GM12878 (cell line): ENCODE measurements at regions not wholly inside any gene's neighbourhood (a gene's known extent, or its start where the extent isn't known, plus 50 kb on each side); places are given as distances from the start of the nearest gene placed in this dataset.

ENCODE experiments used
- ATAC-seq: fragments of 200-7000 bp; cut with Tn5 transposase; 3 replicates; pipeline ENCODE4 v1.9.1; 2020; ENCODE audit warnings: mild to moderate bottlenecking, moderate library complexity
- BruUV-seq: library from RNA; stranded (reverse); fragments of 400-500 nt; replicated peaks from 2 replicates; lab custom pipeline; 2021; lab: Mats Ljungman, UMichigan
- CTCF ChIA-PET: fragments of 300-600 bp; sonication (Branson Sonifier 250); formaldehyde crosslinking; extraction: SDS; loops from one replicate; lab custom pipeline; 2021; ENCODE audit warnings: inconsistent platforms; lab: Yijun Ruan, JAX
- POLR2A ChIA-PET: fragments of 350-600 bp; formaldehyde crosslinking; extraction: SDS; loops from one replicate; lab custom pipeline; 2021; ENCODE audit warnings: inconsistent platforms; lab: Charles Lee
- RAD21 ChIA-PET: fragments of 300-600 bp; sonication (Branson Sonifier 250); formaldehyde crosslinking; loops from one replicate; lab custom pipeline; 2023; ENCODE audit warnings: antibody characterized with exemption; ENCODE audit not compliant: unreplicated experiment; lab: Charles Lee
- SMC1A ChIA-PET: fragments of 300-600 bp; sonication (Branson Sonifier 250); formaldehyde crosslinking; loops from one replicate; lab custom pipeline; 2023; ENCODE audit not compliant: unreplicated experiment, uncharacterized antibody; lab: Charles Lee
- DNase-seq: peaks from one replicate; pipeline ENCODE4 v3.0.0-alpha.2; 2011; ENCODE audit warnings: low read depth, low spot score
- FAIRE-seq: peaks from 3 replicates; lab custom pipeline; 2011; peaks lifted over from hg19 to GRCh38; lab: Jason Lieb, UNC
- H2AFZ ChIP-seq: 2 replicates; pipeline ENCODE4 v1.6.0; 2011; ENCODE audit warnings: low read depth, low read length, control low read depth; ENCODE audit not compliant: control insufficient read depth
- H3K27ac ChIP-seq: 2 replicates; pipeline ENCODE4 v1.5.1; 2011; ENCODE audit warnings: control low read depth; ENCODE audit not compliant: control insufficient read depth, insufficient read depth
- H3K27me3 ChIP-seq, 2 experiments: replicated peaks in 1 of 2; 2 replicates each; pipeline versions ENCODE4 v1.6.0 to v1.6.1; 2011; ENCODE audit warnings: low read length in 1 of 2; ENCODE audit not compliant: control insufficient read depth in 2 of 2, insufficient read depth in 2 of 2
- H3K36me3 ChIP-seq, 2 experiments: 2 replicates each; pipeline ENCODE4 v1.5.1; 2011; ENCODE audit warnings: low read length in 1 of 2; ENCODE audit not compliant: control insufficient read depth in 2 of 2, insufficient read depth in 2 of 2
- H3K4me1 ChIP-seq: 2 replicates; pipeline ENCODE4 v1.6.1; 2011; ENCODE audit warnings: mild to moderate bottlenecking, low read length, moderate library complexity, mixed read lengths; ENCODE audit not compliant: control insufficient read depth, insufficient read depth
- H3K4me2 ChIP-seq: 2 replicates; pipeline ENCODE4 v1.6.0; 2011; ENCODE audit warnings: control low read depth; ENCODE audit not compliant: control insufficient read depth, insufficient read depth
- H3K4me3 ChIP-seq: fragments of 200-600 bp; sonication (generic); 2 replicates; pipeline ENCODE4 v1.5.1; 2016
- H3K79me2 ChIP-seq: 2 replicates; pipeline ENCODE4 v1.6.0; 2011; ENCODE audit warnings: low read length; ENCODE audit not compliant: control insufficient read depth, insufficient read depth
- H3K9ac ChIP-seq: 2 replicates; pipeline ENCODE4 v1.8.0; 2011; ENCODE audit warnings: low read length, control low read depth, mixed read lengths; ENCODE audit not compliant: control insufficient read depth, insufficient read depth
- H3K9me3 ChIP-seq: replicated peaks from 3 replicates; pipeline ENCODE4 v1.5.1; 2011; ENCODE audit warnings: mild to moderate bottlenecking, low read length; ENCODE audit not compliant: control insufficient read depth, insufficient read depth
- H4K20me1 ChIP-seq: 2 replicates; pipeline ENCODE4 v1.6.0; 2011; ENCODE audit not compliant: control insufficient read depth, insufficient read depth
- BRCA1 ChIP-seq: IDR thresholded peaks from 2 replicates; pipeline ENCODE4 v1.6.1; 2011; ENCODE audit warnings: low read depth, low read length, improper control_type of control experiment
- EED ChIP-seq: sonication (generic); IDR thresholded peaks from 2 replicates; pipeline ENCODE4 v1.6.1; 2016; ENCODE audit warnings: antibody characterized with exemption, low read depth
- IRF5 ChIP-seq: fragments of 450-650 bp; IDR thresholded peaks from 2 replicates; pipeline ENCODE4 v1.6.1; 2017; ENCODE audit warnings: borderline replicate concordance
- KLF5 ChIP-seq: fragments of 450-650 bp; IDR thresholded peaks from 2 replicates; pipeline ENCODE4 v1.6.1; 2014; ENCODE audit warnings: mild to moderate bottlenecking; ENCODE audit not compliant: partially characterized antibody
- RELA ChIP-seq: fragments of 450-650 bp; IDR thresholded peaks from 2 replicates; pipeline ENCODE4 v1.8.0; 2014; ENCODE audit warnings: borderline replicate concordance; ENCODE audit not compliant: partially characterized antibody
- USF2 ChIP-seq: IDR thresholded peaks from 2 replicates; pipeline ENCODE4 v1.6.1; 2011; ENCODE audit warnings: low read depth, low read length, improper control_type of control experiment, borderline replicate concordance
- YBX1 ChIP-seq: fragments of 450-650 bp; IDR thresholded peaks from 2 replicates; pipeline ENCODE4 v1.6.1; 2016; ENCODE audit warnings: antibody characterized with exemption
- ZNF592 ChIP-seq: fragments of 450-650 bp; IDR thresholded peaks from 2 replicates; pipeline ENCODE4 v1.6.1; 2017; ENCODE audit warnings: mild to moderate bottlenecking, moderate library complexity
- ZNF687 ChIP-seq: fragments of 450-650 bp; IDR thresholded peaks from 2 replicates; pipeline ENCODE4 v1.6.1; 2017; ENCODE audit warnings: mild to moderate bottlenecking, moderate library complexity
- WGBS: methylation state at CpG from one replicate; pipeline ENCODE4 v1.1.6; 2016; ENCODE audit warnings: low lambda C conversion rate; ENCODE audit not compliant: insufficient replicate concordance, insufficient coverage; ENCODE audit errors: missing lambda C conversion rate; 5-methylcytosine and 5-hydroxymethylcytosine counted together
- in situ Hi-C: fragments of 300-500 bp; cut with MboI; formaldehyde crosslinking; loops from 9 replicates; pipeline ENCODE4 v1.14.3; 2018; ENCODE audit warnings: mixed read lengths
- intact Hi-C: fragments of 100-400 bp; cut with micrococcal nuclease; formaldehyde crosslinking; loops from one replicate; pipeline ENCODE4 v1.14.2; 2022; ENCODE audit not compliant: unreplicated experiment

- no peak overlapping the region for H3K4me2 ChIP-seq
- no peak overlapping the region for H3K27ac ChIP-seq
- ChIA-PET SMC1A (interaction anchor here (1.1 kb wide), 1 partner anchor 83 kb away, joined by 3 read pairs; no protein-coding TSS in a partner anchor), RAD21 (no interaction called here), CTCF (no interaction called here), POLR2A (no interaction called here)
- no peaks in the 10 kb centered on the region for H3K27me3 ChIP-seq
- BruUV-seq, result no TSS peak
- intact Hi-C loops (no loop called here), in situ Hi-C loops (no loop called here)
- H2AFZ ChIP-seq, result no peak overlapping the region
- FAIRE-seq (no peak), DNase-seq (no peak), ATAC-seq (no peak)
- no peaks in the 10 kb centered on the region for H4K20me1 ChIP-seq
- no peaks in the 10 kb centered on the region for H3K9me3 ChIP-seq
- 22% methylated on average over 8 of the region's 8 CpGs for WGBS
- H3K4me1 ChIP-seq, result no peaks in the 10 kb centered on the region
- no peaks in the 10 kb centered on the region for H3K79me2 ChIP-seq
- no peak overlapping the region for H3K9ac ChIP-seq
- H3K36me3 ChIP-seq, result no peaks in the 10 kb centered on the region
- no peak overlapping the region for H3K4me3 ChIP-seq
- TF ChIP-seq BRCA1, result no peak
- no peak for TF ChIP-seq KLF5
- TF ChIP-seq ZNF687, result no peak
- TF ChIP-seq USF2, result no peak
- no peak for TF ChIP-seq RELA
- no peak for TF ChIP-seq YBX1
- TF ChIP-seq IRF5, result no peak
- TF ChIP-seq EED, result no peak
- TF ChIP-seq ZNF592, result no peak
Measured at GRCh38 chr4:187632260-187632995, 363.1 kb upstream of the ZFP42 start.
